A549 (cell line): ENCODE measurements at regions not wholly inside any gene's neighbourhood (a gene's known extent, or its start where the extent isn't known, plus 50 kb on each side); places are given as distances from the start of the nearest gene placed in this dataset.

ENCODE experiments used
- ATAC-seq, 2 experiments: fragments of 200-7000 bp in 1 of 2; fragments of >200 bp in 1 of 2; cut with Nextera tagmentation in 1 of 2; cut with Tn5 transposase in 1 of 2; 3 replicates each; pipeline versions ENCODE4 v1.8.0 to v1.9.1; 2018 to 2020; ENCODE audit warnings: mild to moderate bottlenecking in 1 of 2, moderate library complexity in 1 of 2
- CTCF ChIA-PET: fragments of 300-600 bp; sonication (Branson Sonifier 250); formaldehyde crosslinking; extraction: SDS; loops from one replicate; lab custom pipeline; 2021; ENCODE audit warnings: antibody characterized with exemption, inconsistent platforms; lab: Yijun Ruan, JAX
- POLR2A ChIA-PET: fragments of 350-600 bp; formaldehyde crosslinking; extraction: SDS; loops from one replicate; lab custom pipeline; 2021; ENCODE audit warnings: antibody characterized with exemption, inconsistent platforms; lab: Yijun Ruan, JAX
- DNase-seq, 2 experiments: peaks; one replicate each; pipeline versions ENCODE4 v3.0.0 to v3.0.0-alpha.2; 2011 to 2016; ENCODE audit warnings: low read depth in 1 of 2, low spot score in 1 of 2
- FAIRE-seq: peaks from 2 replicates; lab custom pipeline; 2011; peaks lifted over from hg19 to GRCh38; lab: Jason Lieb, UNC
- H3K27ac ChIP-seq, 2 experiments: fragments of >200 bp; sonication (Bioruptor Twin); formaldehyde crosslinking; 3 replicates each; pipeline ENCODE4 v1.5.1; 2016 to 2017
- H3K4me1 ChIP-seq: fragments of >200 bp; sonication (Bioruptor Twin); formaldehyde crosslinking; 3 replicates; pipeline ENCODE4 v1.6.1; 2016
- H3K4me2 ChIP-seq: fragments of >200 bp; sonication (Bioruptor Twin); formaldehyde crosslinking; 3 replicates; pipeline ENCODE4 v1.6.1; 2016
- H3K4me3 ChIP-seq: fragments of >200 bp; sonication (Bioruptor Twin); formaldehyde crosslinking; 3 replicates; pipeline ENCODE4 v1.5.1; 2016
- H3K9me3 ChIP-seq: fragments of >200 bp; sonication (Bioruptor Twin); formaldehyde crosslinking; 3 replicates; pipeline ENCODE4 v1.6.1; 2016
- BHLHE40 ChIP-seq: IDR thresholded peaks from 2 replicates; pipeline ENCODE4 v1.6.1; 2012; ENCODE audit warnings: low read depth, low read length, inconsistent platforms
- CBX2 ChIP-seq: fragments of 200-600 bp; sonication (generic); IDR thresholded peaks from 2 replicates; pipeline ENCODE4 v1.6.1; 2016; ENCODE audit warnings: low read depth, mild to moderate bottlenecking, borderline replicate concordance
- CEBPB ChIP-seq, 2 experiments: fragments of >200 bp in 1 of 2; sonication (Bioruptor Twin) in 1 of 2; formaldehyde crosslinking in 1 of 2; IDR thresholded peaks; 2 replicates each; pipeline ENCODE4 v1.6.1; 2012 to 2016
- CHD2 ChIP-seq: fragments of 150-350 bp; IDR thresholded peaks from 2 replicates; pipeline ENCODE4 v1.6.1; 2014; ENCODE audit warnings: low read length; ENCODE audit not compliant: partially characterized antibody
- CTCF ChIP-seq: fragments of >200 bp; sonication (Bioruptor Twin); formaldehyde crosslinking; IDR thresholded peaks from 3 replicates; pipeline ENCODE4 v1.5.1; 2016
- EHMT2 ChIP-seq: fragments of 200-600 bp; sonication (generic); IDR thresholded peaks from 2 replicates; pipeline ENCODE4 v1.6.1; 2016; ENCODE audit warnings: antibody characterized with exemption, low read depth, mild to moderate bottlenecking, moderate library complexity
- EP300 ChIP-seq, 2 experiments: fragments of >200 bp; sonication (Bioruptor Twin); formaldehyde crosslinking; IDR thresholded peaks; 2 replicates in 1 of 2; 3 replicates in 1 of 2; pipeline ENCODE4 v1.6.1; 2016 to 2017
- FOXS1 ChIP-seq: fragments of 250-450 bp; sonication (Bioruptor Pico); IDR thresholded peaks from 2 replicates; pipeline ENCODE4 v1.5.0; 2020; ENCODE audit warnings: mild to moderate bottlenecking, moderate library complexity
- GATA3 ChIP-seq: IDR thresholded peaks from 2 replicates; pipeline ENCODE4 v1.6.1; 2012; ENCODE audit warnings: borderline replicate concordance
- HDAC2 ChIP-seq: fragments of 200-600 bp; sonication (generic); IDR thresholded peaks from 2 replicates; pipeline ENCODE4 v1.6.1; 2016
- HEYL ChIP-seq: fragments of 250-450 bp; sonication (Bioruptor Pico); IDR thresholded peaks from 2 replicates; pipeline ENCODE4 v1.8.0; 2021; ENCODE audit warnings: mild to moderate bottlenecking, moderate library complexity
- HOXA7 ChIP-seq: fragments of 250-450 bp; sonication (Bioruptor Pico); IDR thresholded peaks from 2 replicates; pipeline ENCODE4 v1.5.0; 2020; ENCODE audit warnings: mild to moderate bottlenecking, moderate library complexity
- HOXB5 ChIP-seq: fragments of 250-450 bp; sonication (Bioruptor Pico); IDR thresholded peaks from 2 replicates; pipeline ENCODE4 v1.5.0; 2020; ENCODE audit warnings: mild to moderate bottlenecking, moderate library complexity
- JUN ChIP-seq, 2 experiments: fragments of >200 bp; sonication (Bioruptor Twin); formaldehyde crosslinking; IDR thresholded peaks; 2 replicates in 1 of 2; 3 replicates in 1 of 2; pipeline ENCODE4 v1.6.1; 2016 to 2017
- KDM5A ChIP-seq: fragments of 200-600 bp; sonication (generic); IDR thresholded peaks from 2 replicates; pipeline ENCODE4 v1.6.1; 2016; ENCODE audit warnings: antibody characterized with exemption, mild to moderate bottlenecking
- NFE2L2 ChIP-seq: fragments of 150-350 bp; conservative IDR thresholded peaks from 2 replicates; pipeline ENCODE4 v1.6.1; 2014; ENCODE audit warnings: low read length
- NPAS2 ChIP-seq: fragments of 250-450 bp; sonication (Bioruptor Pico); IDR thresholded peaks from 2 replicates; pipeline ENCODE4 v1.8.0; 2022; ENCODE audit warnings: mild to moderate bottlenecking, moderate library complexity, borderline replicate concordance
- PHF8 ChIP-seq: fragments of 200-600 bp; sonication (generic); IDR thresholded peaks from 2 replicates; pipeline ENCODE4 v1.6.1; 2016; ENCODE audit warnings: low read depth, mild to moderate bottlenecking, antibody characterized with exemption, moderate library complexity, borderline replicate concordance
- POLR2A ChIP-seq: IDR thresholded peaks from 2 replicates; pipeline ENCODE4 v1.6.1; 2012; ENCODE audit warnings: mild to moderate bottlenecking, low read length
- POLR2AphosphoS2 ChIP-seq: conservative IDR thresholded peaks from 2 replicates; pipeline ENCODE4 v1.6.1; 2012; ENCODE audit warnings: low read length, improper control_type of control experiment, inconsistent platforms
- RCOR1 ChIP-seq: fragments of 150-350 bp; IDR thresholded peaks from 2 replicates; pipeline ENCODE4 v1.6.1; 2014; ENCODE audit warnings: antibody characterized with exemption, low read length, low read depth
- REST ChIP-seq: fragments of 200-600 bp; sonication (generic); IDR thresholded peaks from 2 replicates; pipeline ENCODE4 v1.6.1; 2016; ENCODE audit warnings: antibody characterized with exemption, mild to moderate bottlenecking, moderate library complexity
- RFX5 ChIP-seq: fragments of 450-650 bp; IDR thresholded peaks from 2 replicates; pipeline ENCODE4 v1.7.1; 2014; ENCODE audit warnings: antibody characterized with exemption, mild to moderate bottlenecking, moderate library complexity
- SMC3 ChIP-seq: fragments of >200 bp; sonication (Bioruptor Twin); formaldehyde crosslinking; IDR thresholded peaks from 3 replicates; pipeline ENCODE4 v1.6.1; 2018; ENCODE audit warnings: inconsistent platforms
- TFCP2L1 ChIP-seq: fragments of 250-450 bp; sonication (Bioruptor Pico); IDR thresholded peaks from 2 replicates; pipeline ENCODE4 v1.5.0; 2021; ENCODE audit warnings: mild to moderate bottlenecking
- TP53 ChIP-seq: fragments of 250-450 bp; sonication (Bioruptor Pico); IDR thresholded peaks from 2 replicates; pipeline ENCODE4 v1.5.0; 2021; ENCODE audit warnings: mild to moderate bottlenecking, moderate library complexity
- ZC3H11A ChIP-seq: fragments of 450-650 bp; IDR thresholded peaks from 2 replicates; pipeline ENCODE4 v1.6.1; 2014; ENCODE audit warnings: antibody characterized with exemption, mild to moderate bottlenecking
- ZFP36 ChIP-seq: fragments of 450-650 bp; IDR thresholded peaks from 2 replicates; pipeline ENCODE4 v1.6.1; 2014; ENCODE audit warnings: borderline replicate concordance; ENCODE audit not compliant: partially characterized antibody
- WGBS: methylation state at CpG from one replicate; pipeline ENCODE4 v1.1.6; 2017; ENCODE audit errors: missing lambda C conversion rate; 5-methylcytosine and 5-hydroxymethylcytosine counted together
- TF ChIP-seq, protein P1 (sequence below): IDR thresholded peaks from 2 replicates; pipeline ENCODE4 v1.6.1; 2012; ENCODE audit warnings: low read depth, borderline replicate concordance
- TF ChIP-seq, protein P2 (sequence below): fragments of 150-350 bp; IDR thresholded peaks from 2 replicates; pipeline ENCODE4 v1.6.1; 2014; ENCODE audit warnings: low read depth, mild to moderate bottlenecking, low read length
- TF ChIP-seq, protein P3 (sequence below): IDR thresholded peaks from 2 replicates; pipeline ENCODE4 v1.6.1; 2012

DNA sequence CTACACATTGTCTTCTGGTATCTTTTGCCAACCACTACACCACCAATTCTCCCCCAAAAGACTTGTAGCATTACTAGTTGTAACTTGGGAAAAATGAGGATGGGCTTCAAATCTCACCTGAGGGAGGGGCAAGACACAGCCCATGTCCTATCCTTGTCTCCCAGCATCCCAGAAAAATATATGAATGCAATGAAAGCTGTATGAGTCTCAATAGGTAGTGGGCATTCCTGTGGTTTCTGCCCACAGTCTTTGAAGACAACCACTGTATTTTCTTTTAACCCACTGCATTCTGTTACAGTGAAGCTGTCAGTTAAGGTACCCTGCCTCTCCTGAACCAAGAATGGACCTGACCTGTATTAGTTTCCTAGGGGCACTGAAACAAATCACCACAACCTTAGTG, 336.2 kb upstream of the TMPO start:
- FAIRE-seq, result no peak
- Histone ChIP-seq H3K27ac (no peak overlapping the region), H3K9me3 (no peaks in the 10 kb centered on the region), H3K4me3 (no peak overlapping the region), H3K4me2 (no peak overlapping the region), H3K4me1 (no peaks in the 10 kb centered on the region)
- TF ChIP-seq BHLHE40, result no peak
- no peak for TF ChIP-seq RCOR1
- no peak for ATAC-seq
- ChIA-PET POLR2A (no interaction called here), CTCF (no interaction called here)
- no peak for DNase-seq

DNA sequence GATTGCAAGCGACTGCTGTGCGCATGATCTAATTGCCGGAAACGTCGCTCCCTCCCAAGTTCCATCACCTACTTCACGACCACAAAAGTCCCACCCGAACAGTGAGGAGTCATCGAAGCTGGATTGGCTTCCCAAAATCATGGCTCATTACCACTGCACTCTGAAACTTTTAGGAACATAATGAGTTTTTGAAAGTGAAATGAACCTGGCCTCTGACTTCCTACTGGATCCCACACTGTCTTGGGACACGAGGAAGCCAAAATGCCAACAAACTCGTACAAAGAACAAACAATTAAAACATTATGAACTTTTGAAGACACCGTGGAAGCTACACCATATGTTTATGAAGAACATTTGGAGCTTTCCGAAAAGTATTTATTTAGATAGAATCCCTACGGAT, 334.8 kb upstream of the TMPO start:
- ChIA-PET POLR2A (no interaction called here), CTCF (no interaction called here)
- FAIRE-seq, result no peak
- Histone ChIP-seq H3K4me3 (no peak overlapping the region), H3K9me3 (no peaks in the 10 kb centered on the region), H3K27ac (no peak overlapping the region), H3K4me2 (no peak overlapping the region), H3K4me1 (no peaks in the 10 kb centered on the region)
- no peak for DNase-seq
- 37% methylated on average over 13 of the region's 13 CpGs for WGBS
- TF ChIP-seq, protein P1, sequence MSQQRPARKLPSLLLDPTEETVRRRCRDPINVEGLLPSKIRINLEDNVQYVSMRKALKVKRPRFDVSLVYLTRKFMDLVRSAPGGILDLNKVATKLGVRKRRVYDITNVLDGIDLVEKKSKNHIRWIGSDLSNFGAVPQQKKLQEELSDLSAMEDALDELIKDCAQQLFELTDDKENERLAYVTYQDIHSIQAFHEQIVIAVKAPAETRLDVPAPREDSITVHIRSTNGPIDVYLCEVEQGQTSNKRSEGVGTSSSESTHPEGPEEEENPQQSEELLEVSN, result no peak
- TF ChIP-seq EP300 (IDR thresholded peaks at IDR 0.05) (no peak), CEBPB (IDR thresholded peaks at IDR 0.05) (no peak), HOXA7 (CRISPR knock-in tag) (no peak), PHF8 (no peak), NFE2L2 (no peak), SMC3 (no peak), ZC3H11A (no peak), FOXS1 (CRISPR knock-in tag) (no peak), POLR2AphosphoS2 (no peak), TP53 (CRISPR knock-in tag) (no peak), RFX5 (no peak), EHMT2 (no peak), NPAS2 (CRISPR knock-in tag) (no peak), HEYL (no peak)
- TF ChIP-seq, protein P2, sequence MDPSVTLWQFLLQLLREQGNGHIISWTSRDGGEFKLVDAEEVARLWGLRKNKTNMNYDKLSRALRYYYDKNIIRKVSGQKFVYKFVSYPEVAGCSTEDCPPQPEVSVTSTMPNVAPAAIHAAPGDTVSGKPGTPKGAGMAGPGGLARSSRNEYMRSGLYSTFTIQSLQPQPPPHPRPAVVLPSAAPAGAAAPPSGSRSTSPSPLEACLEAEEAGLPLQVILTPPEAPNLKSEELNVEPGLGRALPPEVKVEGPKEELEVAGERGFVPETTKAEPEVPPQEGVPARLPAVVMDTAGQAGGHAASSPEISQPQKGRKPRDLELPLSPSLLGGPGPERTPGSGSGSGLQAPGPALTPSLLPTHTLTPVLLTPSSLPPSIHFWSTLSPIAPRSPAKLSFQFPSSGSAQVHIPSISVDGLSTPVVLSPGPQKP, result no peak
- TF ChIP-seq, protein P3, sequence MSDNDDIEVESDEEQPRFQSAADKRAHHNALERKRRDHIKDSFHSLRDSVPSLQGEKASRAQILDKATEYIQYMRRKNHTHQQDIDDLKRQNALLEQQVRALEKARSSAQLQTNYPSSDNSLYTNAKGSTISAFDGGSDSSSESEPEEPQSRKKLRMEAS, result no peak
- ATAC-seq, result no peak

DNA sequence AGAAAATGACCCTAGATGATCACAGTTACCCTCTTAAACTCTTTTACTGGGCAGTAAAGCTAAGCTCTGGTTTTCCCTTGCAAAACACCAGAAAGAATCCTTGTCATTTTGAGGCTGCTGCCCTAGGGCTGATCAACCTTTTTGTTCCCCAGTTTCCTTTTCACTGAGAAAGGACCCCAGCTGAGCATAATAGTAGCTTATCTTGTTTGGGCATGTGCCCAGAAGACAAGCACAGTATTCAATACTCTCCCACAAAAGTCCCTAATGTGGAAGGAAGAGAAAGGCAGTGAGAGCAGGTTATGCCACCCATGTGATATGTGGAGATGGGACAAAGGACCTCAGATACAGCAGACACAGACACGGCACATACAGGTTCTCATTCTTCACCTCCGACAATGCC, 332.6 kb upstream of the TMPO start:
- POLR2A ChIA-PET, result no interaction called here
- Histone ChIP-seq H3K27ac (no peak overlapping the region), H3K9me3 (no peaks in the 10 kb centered on the region), H3K4me2 (no peak overlapping the region), H3K4me1 (no peaks in the 10 kb centered on the region), H3K4me3 (no peak overlapping the region)
- CTCF ChIA-PET, result no interaction called here
- FAIRE-seq, result no peak
- no peak for ATAC-seq
- DNase-seq, result no peak
- TF ChIP-seq CTCF (no peak), CHD2 (no peak), RFX5 (no peak), TFCP2L1 (CRISPR knock-in tag) (no peak), HDAC2 (no peak), JUN (IDR thresholded peaks at IDR 0.05) (no peak), REST (no peak), RCOR1 (no peak), KDM5A (no peak), GATA3 (no peak), EP300 (IDR thresholded peaks at IDR 0.05) (no peak), HOXB5 (CRISPR knock-in tag) (no peak), ZFP36 (no peak), HOXA7 (CRISPR knock-in tag) (no peak), CBX2 (no peak), BHLHE40 (no peak), HEYL (no peak), POLR2A (no peak)
- WGBS, result 54% methylated on average over 2 of the region's 2 CpGs
